ENCODE measurements at regions not wholly inside any gene's neighbourhood (a gene's known extent, or its start where the extent isn't known, plus 50 kb on each side); places are given as distances from the start of the nearest gene placed in this dataset.

GRCh38 chr18:60197671-60198462, 174.7 kb downstream of the MC4R start:
- TF ChIP-seq CTCF (IDR thresholded peaks at IDR 0.05) (no peak), POLR2A (IDR thresholded peaks at IDR 0.05) (no peak)

All from testis (tissue), 2 donors.